GM19099 (cell line): ENCODE measurements at regions not wholly inside any gene's neighbourhood (a gene's known extent, or its start where the extent isn't known, plus 50 kb on each side); places are given as distances from the start of the nearest gene placed in this dataset.

Experiments
- POLR2A ChIP-seq: IDR thresholded peaks from 3 replicates; pipeline ENCODE4 v1.6.1; 2011; ENCODE audit warnings: low read depth; ENCODE audit not compliant: insufficient read length; ENCODE audit errors: extremely low read depth

- no peak for TF ChIP-seq POLR2A
Observed at GRCh38 chr1:37387854-37388253, 86.5 kb upstream of the ZC3H12A start.

GRCh38 chr1:37389327-37389726, 85.1 kb upstream of the ZC3H12A start:
- no peak for TF ChIP-seq POLR2A

DNA sequence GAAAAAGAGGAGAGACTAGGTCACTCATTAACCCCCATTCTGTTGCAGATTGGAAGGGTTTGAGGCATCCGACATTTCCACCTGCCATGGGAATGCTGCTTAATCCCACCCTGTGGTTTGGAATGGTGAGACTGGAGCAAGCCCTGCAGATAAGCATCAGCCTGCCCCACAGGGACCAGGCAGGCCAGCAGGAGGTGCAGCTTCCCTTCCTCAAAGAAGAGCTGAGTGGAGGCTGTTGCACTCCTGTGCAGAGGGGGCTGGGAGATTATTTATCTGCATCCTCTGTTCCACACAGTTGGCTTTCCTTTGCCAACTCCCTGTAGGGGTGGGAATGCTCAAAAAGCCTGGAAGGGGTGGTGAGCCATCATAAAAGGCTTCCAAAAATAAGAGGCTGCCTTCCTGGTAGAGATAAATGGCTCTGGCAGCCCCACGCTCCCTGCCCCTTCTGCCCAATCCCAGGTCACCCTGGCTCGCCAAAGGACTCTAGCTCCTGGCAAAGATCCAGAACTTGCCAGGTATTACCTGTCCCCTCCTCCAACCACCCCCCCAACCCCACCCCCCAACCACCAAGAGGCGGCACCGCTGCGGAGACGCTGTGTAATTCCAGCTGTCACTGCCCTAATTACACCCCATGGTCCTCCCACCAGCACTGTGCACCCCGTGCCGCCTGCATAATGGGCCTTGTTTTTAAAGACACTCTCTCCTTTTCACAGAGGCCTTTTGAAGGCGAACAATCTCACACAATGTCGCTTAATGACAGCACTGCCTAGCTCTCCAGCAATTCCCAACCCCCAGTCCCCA, 83.0 kb upstream of the ZC3H12A start:
- TF ChIP-seq POLR2A, result no peak

DNA sequence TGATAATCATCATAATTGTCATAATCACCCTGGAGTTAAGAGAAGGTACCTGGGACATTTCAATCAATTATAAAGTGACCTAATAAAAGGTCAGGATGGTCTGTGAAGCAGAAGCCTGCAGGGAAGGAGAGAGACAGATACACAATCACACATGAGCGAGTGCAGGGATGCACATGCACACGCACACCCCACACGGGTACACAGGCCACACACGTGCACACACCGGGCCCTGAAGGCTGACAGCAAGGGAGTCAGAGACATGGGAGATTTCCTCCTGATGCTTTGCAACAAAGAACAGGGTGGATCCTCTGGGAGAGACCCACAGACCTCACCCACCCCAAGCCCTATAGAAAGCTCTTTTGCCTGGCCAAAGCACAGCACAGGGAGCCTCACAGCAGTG, 82.3 kb upstream of the ZC3H12A start:
- TF ChIP-seq POLR2A, result no peak

DNA sequence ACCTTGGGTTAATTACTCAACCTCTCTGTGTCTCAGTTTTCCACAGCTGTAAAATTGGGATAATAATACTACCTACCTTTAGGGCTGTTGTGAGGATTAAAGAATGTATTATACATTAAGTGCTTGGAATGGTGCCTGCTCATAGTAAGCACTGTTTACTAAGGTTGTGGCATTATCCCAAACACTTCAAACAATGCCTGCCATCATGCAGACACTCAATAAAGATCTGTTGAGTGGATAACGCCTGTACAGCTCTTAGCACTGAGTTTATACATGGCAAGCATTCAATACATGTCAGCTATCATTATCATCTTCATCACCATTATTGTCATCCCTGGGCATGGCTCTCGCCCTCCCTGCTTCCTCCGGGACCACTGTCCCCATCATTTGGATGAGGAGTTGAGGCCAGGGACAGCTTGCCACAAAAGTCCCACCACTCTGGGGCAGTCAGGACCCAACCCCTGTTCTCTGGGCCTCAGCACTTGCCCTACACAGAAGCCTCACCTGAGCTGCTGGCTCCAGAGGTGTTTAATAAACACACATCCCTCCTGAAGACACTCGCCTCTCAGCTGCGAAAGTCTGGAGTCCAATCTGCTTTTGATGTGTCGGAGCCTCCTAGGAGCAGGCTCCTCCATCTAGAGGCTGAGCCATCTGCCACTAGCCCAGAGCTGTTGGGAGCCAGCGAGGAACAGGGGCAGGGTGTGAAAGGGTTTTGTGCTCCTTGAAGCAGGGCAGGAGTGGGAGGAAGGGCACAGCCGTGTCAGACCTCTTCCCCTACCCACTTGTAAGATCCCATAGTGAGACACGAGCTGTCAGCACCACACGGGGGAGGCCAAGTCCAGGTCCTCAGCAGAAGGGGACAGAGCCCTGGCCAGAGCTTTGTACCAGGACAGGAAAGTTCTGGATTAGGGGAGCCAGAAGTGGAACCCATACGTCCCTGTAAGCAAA, 80.9 kb upstream of the ZC3H12A start:
- TF ChIP-seq POLR2A, result no peak

DNA sequence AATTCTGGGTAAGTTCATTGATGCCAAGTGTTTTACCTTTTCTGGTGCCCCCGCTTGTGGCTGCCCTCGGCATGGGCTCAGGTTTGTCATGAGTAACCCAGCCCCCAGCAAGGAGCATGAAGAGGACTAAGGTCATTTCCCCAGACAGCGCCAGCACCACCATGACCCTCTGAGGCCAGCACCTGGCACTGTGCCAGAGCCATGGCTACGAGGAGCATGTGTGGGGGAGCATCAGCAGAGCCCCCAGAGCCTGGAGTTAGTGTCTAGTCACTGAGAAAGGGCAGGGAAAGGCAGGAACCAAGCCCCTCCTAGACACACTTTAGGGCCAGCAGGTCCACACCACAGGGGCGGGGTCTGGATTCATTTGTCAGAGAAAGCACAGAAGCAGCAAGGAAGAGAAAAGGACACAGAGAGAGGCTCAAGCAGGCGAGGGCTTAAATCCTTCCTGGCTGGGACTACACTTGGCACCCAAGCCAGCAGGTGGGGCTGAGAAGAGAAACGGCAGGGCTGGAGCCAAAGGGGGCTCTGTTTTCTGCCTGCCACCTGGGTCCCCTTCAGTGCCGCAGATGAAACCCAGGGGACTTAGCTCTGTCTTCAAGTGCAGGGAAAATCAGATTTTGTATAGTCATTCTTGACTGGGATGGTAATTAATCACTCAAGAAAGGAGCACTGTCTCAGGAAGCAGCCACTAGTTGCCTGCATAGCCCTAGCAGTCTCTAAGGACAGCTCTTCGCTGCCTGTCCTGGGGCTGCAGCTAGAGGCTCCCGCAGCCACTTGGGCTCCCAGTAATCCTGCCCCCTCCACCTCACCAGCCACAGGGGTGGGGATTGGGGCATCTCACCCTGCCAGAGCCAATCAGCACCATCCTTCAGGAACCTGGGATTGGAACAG, 79.6 kb upstream of the ZC3H12A start:
- no peak for TF ChIP-seq POLR2A

DNA sequence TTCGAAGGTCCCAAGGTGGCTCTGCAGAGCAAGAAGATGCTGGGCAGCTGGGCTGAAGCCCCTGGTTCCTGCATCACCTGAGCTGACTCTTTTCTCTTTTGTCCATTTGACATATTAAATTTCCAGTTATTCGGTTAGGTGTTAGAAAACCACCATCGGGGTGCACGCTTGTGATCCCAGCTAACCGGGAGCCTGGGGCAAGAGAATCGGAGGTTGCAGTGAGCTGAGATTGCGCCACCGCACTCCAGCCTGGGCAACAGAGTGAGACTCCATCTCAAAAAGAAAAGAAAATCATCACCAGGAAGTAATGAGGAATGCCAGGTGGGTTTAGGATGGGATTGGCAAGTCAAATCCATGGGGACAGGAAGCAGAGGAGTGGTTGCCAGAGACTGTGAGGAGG, 76.3 kb upstream of the ZC3H12A start:
- TF ChIP-seq POLR2A, result no peak

DNA sequence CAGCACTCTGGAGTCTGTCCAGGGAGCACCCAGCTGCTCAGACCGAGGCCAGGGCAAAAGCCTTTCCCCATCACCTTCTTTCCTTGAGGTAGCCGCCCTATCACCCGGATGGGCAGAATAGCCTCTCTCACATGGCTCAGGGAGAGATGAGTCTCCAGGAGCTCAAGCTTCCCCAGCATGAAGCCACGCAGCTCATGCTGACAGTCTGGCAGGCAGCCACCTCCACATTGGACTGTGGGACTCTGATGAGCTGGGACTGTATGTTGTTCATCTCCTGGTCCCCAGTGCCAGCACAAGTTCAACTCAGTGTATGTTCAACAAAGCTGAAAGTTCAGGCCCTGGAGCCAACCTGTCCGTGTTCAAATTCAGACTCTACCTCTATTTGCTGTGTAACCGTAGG, 75.2 kb upstream of the ZC3H12A start:
- TF ChIP-seq POLR2A, result no peak

DNA sequence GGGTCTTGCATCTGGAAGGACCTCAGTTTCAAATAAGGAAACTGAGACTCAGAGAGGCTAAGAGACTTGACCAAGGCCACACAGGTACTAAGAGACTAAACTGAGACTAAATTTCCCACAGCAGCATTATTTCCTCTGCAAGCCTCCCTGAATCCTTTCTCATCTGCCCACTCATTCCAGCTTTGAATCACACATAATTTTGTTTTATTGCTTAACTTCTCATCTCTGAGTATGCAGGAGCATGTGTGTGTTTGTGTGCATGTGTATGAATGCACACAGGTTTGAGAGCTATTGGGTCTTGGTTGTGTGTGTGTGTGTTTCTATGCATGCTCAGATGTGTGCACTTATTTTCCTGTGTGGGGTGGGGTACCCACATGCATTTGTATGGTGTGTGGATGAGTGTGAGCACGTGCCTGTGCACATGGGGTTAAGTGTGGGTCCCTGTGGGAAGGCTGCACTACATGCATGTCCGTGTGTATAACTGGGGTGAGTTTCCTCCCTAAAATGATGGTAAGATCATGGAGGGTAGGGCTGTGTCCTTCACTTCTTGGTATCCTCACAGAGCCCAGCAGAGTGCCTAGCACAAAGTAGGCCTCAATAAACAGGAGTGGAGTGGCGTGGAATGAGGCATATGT, 74.4 kb upstream of the ZC3H12A start:
- TF ChIP-seq POLR2A, result no peak

DNA sequence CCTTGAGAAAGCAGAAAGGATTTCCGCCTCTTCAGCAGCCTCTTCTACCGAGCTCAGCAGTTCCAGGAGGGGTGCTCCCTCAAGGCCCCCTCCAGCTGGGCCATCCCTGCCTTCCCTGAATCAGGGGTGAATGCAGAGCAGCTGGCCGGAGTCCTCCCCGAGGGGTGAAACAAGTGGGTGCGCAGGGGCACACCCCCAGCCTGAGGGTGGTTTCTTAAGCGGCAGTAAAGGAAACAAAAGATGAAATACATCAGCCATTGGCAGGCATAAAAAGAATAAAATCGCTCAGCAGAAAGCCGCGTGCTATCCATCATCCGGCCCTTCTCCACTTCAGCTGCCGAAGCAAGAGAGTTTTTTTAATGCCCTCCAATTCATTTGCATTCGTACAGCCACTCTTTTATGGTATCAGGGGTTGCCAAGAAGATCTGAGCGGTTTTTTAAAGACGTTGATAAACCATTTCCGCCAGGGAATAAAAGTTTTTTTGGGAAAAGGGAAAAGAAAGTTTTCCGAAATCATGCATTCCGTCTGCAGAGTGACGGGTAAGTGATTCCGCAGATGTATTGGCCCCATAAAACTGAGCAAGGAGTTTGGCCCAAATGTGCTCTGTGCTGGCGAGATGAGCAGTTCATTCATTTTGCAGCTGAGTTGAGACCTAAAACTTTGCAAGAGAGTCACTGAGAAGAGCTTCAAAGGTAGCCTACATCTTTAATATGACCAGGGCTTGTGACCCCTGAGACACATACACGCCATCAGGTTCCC, 73.7 kb upstream of the ZC3H12A start:
- TF ChIP-seq POLR2A, result no peak

- TF ChIP-seq POLR2A, result no peak
Observed at GRCh38 chr1:37403166-37403565, 71.2 kb upstream of the ZC3H12A start.

DNA sequence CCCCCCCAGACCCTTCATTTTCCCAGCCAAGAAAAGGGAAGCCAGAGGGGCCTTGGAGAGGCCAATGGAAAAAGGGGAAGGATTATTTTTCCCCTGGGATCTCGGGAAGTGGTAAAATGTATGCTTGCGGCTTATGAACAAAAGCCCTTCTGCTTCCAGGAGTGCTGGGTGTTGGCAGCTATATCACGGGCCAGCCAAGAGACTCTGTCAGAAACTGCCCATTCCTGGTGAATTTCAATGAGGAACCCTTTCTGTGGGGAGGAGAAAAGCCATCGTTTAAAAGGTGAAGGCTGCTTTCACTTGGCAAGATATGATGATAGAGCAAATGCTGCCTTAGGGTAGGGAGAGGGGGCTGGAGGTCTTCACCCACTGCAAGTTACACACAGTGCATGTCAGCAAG, 69.7 kb upstream of the ZC3H12A start:
- no peak for TF ChIP-seq POLR2A

- TF ChIP-seq POLR2A, result no peak
Observed at GRCh38 chr1:37410105-37410504, 64.3 kb upstream of the ZC3H12A start.

DNA sequence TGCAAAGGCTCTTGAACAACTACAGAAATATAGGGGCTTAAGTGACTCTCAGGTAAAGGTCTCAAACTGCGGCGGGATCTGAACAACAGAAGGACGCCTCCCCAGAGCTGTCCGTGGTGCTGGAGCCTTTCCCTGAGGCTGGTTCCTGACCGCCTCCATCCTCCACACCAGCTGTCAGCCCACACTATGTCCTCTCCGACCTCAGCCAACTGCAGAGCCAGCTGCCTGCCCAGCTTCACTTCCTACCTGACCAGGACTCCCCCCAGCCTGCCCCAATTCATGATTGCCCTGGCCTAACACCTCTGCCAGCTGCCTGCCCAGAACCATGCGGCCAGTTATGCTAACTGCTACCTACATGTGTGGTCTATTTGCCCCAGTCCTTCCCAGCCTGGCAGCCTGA, 63.6 kb upstream of the ZC3H12A start:
- TF ChIP-seq POLR2A, result no peak

DNA sequence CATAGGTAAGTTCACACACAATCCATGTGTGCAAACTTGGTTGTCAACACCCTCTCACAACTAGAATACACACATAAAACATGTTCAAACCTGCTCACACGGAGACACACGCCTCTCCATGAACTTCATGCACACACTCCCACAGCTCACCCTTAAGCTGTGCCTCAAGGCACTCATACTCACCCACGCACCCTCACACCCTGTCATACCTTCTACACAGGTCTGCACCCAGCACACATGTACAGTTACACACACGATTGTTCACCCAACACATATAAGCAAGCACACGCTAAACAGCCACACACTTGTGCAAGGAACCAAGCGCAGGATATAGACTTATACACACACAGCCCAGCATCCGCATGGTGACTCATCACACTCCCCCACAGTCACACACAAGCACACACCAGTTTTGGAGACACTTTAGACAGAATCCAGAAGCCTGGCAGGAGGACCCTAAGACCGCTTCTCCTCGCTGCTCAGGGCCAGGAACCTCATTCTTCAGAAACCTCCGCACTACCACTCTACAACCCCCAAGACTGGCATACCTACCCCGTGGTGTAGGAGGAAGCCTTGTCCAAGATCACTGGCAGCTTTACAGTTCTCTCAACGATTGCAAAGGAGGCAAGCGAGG, 58.7 kb upstream of the ZC3H12A start:
- TF ChIP-seq POLR2A, result no peak
